ENCODE measurements at regions not wholly inside any gene's neighbourhood (a gene's known extent, or its start where the extent isn't known, plus 50 kb on each side); places are given as distances from the start of the nearest gene placed in this dataset.

GRCh38 chr3:117417411-117417810 is 707.8 kb downstream of the TUSC7 start:
- no peak for DNase-seq

GRCh38 chr3:117427081-117427480 is 717.5 kb downstream of the TUSC7 start:
- DNase-seq = no peak

DNA sequence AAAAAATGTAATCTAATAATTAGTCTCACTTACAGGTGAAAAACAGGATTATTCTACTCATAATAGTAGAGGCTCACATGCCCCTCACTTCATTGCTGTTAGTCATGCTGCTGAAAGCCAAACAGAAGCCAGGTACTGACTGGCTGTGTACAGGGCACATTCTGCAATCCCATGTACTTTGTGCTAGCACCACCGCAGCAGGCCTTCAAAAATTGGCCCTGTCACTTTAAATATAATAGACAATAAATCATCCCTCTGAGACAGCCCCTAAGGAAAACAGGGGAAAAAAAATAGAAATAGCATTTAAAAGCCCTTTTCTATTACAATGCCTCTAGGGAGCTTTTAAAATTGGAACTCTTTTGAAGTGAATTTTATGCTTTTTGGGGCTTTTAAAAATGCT is 723.8 kb downstream of the TUSC7 start:
- no peak for DNase-seq

- no peak for DNase-seq
Observed at GRCh38 chr3:117434661-117435412, 725.3 kb downstream of the TUSC7 start.

GRCh38 chr3:117435506-117435905 is 725.9 kb downstream of the TUSC7 start:
- no peak for DNase-seq

DNA sequence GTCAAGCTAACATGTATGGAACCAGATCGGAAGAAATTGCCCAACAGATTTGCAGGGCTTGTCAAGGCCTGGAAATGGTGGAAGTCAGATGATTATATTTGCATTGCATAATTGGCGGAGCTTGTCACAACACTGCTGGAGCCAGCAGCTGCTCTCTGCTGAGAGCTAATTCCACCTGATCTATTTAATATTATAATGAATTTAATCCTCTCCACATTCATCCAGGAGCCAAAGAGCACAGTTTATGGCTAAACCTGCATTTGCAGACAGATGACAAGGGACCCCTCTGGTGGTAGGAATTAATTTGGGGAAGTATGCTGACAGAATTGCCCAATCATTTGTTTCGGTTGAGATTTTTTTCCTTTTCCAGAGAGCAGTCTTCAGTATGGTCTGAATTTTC is 730.2 kb downstream of the TUSC7 start:
- no peak for DNase-seq

DNA sequence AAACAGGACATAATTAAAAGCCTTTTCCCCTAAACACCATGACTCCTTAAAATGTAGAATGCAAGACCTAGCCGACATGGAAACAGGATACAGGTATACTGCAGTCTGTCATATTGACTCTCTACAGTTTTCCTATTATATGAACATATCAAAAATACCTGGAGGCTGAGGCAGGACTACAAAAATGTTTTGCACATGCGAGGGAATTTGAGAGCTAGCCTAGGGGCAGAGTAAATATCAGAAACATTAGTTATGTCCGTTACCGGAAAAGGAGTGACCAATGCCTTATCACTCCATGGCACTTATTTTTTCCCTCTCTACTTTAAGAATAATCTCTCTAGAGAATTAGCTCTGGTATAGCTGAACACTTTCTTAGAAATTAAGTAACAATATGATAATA is 732.3 kb downstream of the TUSC7 start:
- DNase-seq = no peak

DNA sequence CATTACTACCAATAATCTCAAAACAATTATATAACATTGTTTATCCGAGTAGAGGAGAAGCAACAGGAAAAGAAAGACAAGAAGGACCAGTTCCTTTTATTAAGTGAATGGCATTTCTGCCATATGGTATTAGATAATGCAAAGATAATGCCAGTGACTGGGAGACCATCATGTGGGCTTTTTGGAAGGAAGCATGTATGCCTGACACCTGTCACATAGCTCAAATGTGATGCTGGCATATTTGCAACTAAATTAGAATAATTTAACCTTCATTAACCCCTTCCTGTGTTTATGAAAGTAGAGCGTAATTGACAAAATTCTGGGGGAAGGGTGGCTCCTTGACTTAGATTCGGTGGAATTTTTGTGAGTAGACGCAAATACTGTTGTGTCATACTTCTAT is 733.0 kb downstream of the TUSC7 start:
- no peak for DNase-seq

GRCh38 chr3:117443014-117443413 is 733.4 kb downstream of the TUSC7 start:
- no peak for DNase-seq

GRCh38 chr3:117444175-117444574 is 734.6 kb downstream of the TUSC7 start:
- DNase-seq = no peak

DNA sequence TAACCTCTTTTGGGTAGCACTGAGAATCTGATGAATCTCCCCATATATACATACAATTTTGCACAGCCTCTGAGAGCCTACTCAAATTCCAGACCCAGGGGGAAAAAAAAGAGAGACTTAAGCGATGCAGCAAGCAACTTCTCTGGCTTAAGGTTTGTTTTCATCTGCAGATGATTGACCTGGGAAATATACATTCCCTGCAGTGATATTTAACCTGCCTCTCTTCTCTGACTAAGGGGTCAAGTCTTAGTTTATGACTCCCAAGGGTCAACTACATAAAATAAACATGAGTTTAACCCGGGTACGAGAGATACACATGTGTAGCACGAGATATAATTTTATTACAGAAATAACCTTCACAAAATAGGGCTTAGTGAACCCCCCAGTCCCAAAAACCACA is 737.8 kb downstream of the TUSC7 start:
- DNase-seq = no peak

- no peak for DNase-seq
Observed at GRCh38 chr3:117450026-117450425, 740.4 kb downstream of the TUSC7 start.

DNA sequence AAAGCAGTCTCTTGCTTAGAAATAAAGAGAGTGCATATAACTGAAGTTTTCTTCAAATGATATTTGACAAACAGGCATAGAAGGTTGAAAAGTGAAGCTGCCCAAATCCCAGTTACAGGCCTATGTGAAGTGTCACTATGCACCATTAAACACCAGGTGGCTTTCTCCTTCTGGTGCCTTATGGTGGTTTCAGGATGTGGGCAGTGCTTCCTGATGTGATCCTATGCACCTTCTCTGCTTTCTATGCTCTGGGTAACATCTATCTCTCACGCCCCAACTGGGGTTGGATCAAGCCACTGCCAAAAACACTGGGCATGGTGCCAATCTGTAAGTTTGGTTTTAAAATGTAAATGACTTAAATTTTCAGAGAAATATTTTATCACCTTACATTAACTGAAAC is 744.7 kb downstream of the TUSC7 start:
- no peak for DNase-seq

GRCh38 chr3:117454908-117455307 is 745.3 kb downstream of the TUSC7 start:
- no peak for DNase-seq

GRCh38 chr3:117455782-117456181 is 746.2 kb downstream of the TUSC7 start:
- DNase-seq = no peak

GRCh38 chr3:117463276-117464115 is 753.9 kb downstream of the TUSC7 start:
- DNase-seq = no peak

- DNase-seq = no peak
Observed at GRCh38 chr3:117471831-117472230, 762.3 kb downstream of the TUSC7 start.

DNA sequence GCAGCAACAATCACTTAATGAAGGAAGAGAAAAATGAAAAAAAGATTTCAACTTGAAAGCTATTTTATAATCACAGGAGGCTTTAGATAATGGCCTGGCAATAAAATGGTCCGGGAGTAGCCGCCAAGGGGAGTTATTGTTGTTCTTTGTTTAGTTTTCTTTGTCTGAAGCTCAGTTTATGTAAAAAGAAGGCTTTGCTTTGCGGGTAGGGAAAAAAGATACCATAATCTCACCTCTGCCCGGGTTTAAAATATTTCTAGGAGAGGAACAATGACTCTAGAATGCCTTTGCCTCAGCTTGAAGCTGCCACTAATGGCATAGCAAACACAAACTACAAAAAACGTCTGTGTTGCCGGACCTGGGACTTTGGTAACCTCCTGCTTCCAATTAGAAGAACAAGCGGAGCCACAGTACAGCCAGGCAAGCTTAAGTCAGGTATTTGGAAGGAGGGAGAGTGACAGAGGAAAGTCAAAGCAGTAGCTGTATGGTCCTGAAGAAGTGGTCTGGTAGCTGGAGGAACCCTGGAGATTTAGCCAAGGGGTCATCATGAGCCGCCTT is 764.5 kb downstream of the TUSC7 start:
- DNase-seq = no peak

DNA sequence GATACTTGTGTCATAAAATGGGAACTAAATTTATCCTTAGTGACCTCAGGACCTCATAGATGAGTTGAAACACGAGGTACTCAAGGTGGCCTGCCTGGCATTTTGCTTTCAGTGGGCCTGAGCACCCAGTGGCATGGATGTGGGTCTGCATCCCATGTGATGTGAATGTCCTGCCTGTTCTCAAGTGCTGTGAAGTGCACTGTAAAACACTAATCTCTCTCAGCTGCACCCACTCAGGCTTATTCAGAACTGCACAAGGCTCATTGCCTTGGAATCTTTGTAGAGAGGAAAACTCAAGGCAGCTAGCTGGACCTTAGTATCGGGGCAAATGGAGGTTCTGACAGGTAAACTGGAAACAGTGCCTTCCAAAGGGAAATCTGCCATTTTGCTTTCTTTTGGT is 767.0 kb downstream of the TUSC7 start:
- DNase-seq = no peak

- DNase-seq = no peak
Observed at GRCh38 chr3:117477214-117477755, 767.7 kb downstream of the TUSC7 start.

DNA sequence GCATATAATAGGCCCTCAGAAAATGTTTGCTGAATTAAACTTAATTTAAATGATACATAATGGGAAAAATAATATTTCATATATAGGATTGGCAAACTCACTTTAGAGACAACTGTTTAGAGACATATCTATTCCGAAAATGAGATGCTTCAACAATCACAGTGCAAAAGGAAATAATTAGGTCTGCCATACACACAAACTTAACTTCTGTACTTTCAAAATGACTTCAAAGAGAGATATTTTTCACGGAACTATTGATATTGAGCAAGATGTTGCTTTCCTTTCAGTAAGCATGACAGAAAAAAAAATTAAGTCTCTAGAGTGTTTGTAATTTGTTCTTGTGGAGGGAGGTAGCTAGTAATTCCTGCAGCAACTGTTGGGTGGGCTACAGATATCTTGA is 769.5 kb downstream of the TUSC7 start:
- DNase-seq = no peak

DNA sequence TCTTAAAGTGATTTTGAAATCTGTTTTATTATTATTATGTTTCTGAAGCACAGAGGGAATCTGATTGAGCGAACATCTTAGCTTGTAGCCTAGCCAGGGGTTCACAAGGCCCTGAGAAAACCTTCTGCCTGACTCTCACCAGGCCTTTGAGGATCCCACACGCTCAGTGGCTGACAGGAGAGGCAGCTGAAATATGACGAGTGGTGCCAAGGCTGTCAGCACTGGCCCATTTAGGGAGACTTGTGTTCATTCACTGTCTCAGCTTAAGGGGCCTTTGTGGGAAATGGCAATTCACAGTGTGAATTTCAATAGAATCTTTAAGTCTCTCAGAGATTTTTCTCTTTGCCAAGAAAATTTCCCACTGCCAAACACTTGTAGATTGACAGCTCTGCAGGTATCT is 770.9 kb downstream of the TUSC7 start:
- DNase-seq = no peak

DNA sequence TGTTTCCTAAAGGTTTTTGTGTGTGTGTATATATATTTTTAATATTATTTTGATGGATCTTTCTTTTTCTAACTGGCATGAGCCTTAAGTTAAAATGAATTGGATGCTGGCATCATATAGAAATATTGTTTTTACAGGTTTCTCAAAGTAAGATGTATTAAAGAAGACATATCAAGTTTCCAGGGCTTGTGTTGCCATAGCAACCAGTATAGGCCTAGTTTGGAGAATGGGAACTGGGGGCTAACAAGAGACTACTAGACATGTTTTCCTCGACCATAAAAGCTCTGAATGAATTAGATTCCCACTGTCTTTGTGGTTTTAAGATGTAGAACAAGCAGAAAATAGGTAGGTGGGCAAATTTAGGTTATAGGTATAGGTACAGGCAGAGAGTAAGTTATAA is 771.4 kb downstream of the TUSC7 start:
- no peak for DNase-seq

- DNase-seq = no peak
Observed at GRCh38 chr3:117483839-117484238, 774.3 kb downstream of the TUSC7 start.

Measured in stimulated activated CD4-positive, alpha-beta T cell treated with anti-CD3 and anti-CD28 coated beads, Interleukin-1b, Interleukin-23, amount 100 ng/mL, for 48 hours (primary cell).